ENCODE measurements at regions not wholly inside any gene's neighbourhood (a gene's known extent, or its start where the extent isn't known, plus 50 kb on each side); places are given as distances from the start of the nearest gene placed in this dataset.

- TF ChIP-seq ZNF350 (tag by site-specific recombination; IDR thresholded peaks at IDR 0.05) (no peak), ZNF184 (tag by site-specific recombination; IDR thresholded peaks at IDR 0.05) (no peak)
- TF ChIP-seq, protein P1, sequence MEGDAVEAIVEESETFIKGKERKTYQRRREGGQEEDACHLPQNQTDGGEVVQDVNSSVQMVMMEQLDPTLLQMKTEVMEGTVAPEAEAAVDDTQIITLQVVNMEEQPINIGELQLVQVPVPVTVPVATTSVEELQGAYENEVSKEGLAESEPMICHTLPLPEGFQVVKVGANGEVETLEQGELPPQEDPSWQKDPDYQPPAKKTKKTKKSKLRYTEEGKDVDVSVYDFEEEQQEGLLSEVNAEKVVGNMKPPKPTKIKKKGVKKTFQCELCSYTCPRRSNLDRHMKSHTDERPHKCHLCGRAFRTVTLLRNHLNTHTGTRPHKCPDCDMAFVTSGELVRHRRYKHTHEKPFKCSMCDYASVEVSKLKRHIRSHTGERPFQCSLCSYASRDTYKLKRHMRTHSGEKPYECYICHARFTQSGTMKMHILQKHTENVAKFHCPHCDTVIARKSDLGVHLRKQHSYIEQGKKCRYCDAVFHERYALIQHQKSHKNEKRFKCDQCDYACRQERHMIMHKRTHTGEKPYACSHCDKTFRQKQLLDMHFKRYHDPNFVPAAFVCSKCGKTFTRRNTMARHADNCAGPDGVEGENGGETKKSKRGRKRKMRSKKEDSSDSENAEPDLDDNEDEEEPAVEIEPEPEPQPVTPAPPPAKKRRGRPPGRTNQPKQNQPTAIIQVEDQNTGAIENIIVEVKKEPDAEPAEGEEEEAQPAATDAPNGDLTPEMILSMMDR (tag by site-specific recombination; IDR thresholded peaks at IDR 0.05), result no peak
Measured at GRCh38 chr12:97394657-97395056, 67.9 kb upstream of the RMST start.
